ENCODE measurements at regions not wholly inside any gene's neighbourhood (a gene's known extent, or its start where the extent isn't known, plus 50 kb on each side); places are given as distances from the start of the nearest gene placed in this dataset.
A peak's percentile ranks its signal among the peaks of the same experiment; 100 is the strongest.

- Mint-ChIP-seq H3K27ac (no peak overlapping the region), H3K27me3 (ENCODE audit: low read depth in 2 of 2) (no peaks in the 10 kb centered on the region), H3K4me1 (peaks cover 19 to 20% of the 10 kb centered on the region in 2 donors), H3K4me3 (no peak overlapping the region), H3K36me3 (no peaks in the 10 kb centered on the region), H3K9me3 (no peaks in the 10 kb centered on the region)
- intact Hi-C loops (cut with micrococcal nuclease): loop anchor here (10.0 kb wide), 1 partner anchor 826 kb away; the partner anchor contains the start of gene PLPP1
- no peaks in the 10 kb centered on the region for H3K36me3 ChIP-seq (ENCODE audit: control insufficient read depth, insufficient read depth, low read length)
- no peak overlapping the region for H3K4me3 ChIP-seq (ENCODE audit: low read length)
- DNase-seq (no peak), ATAC-seq (no peak)
- WGBS (ENCODE audit: insufficient coverage): 100% methylated on average over 1 of the region's 2 CpGs
- H3K9me3 ChIP-seq (ENCODE audit: control insufficient read depth, insufficient read depth, low read length): no peaks in the 10 kb centered on the region
- H3K27ac ChIP-seq (ENCODE audit: low read length): no peak overlapping the region
- no peaks in the 10 kb centered on the region for H3K27me3 ChIP-seq (ENCODE audit: control insufficient read depth, insufficient read depth, low read length)
- TF ChIP-seq CTCF (IDR thresholded peaks at IDR 0.05): no peak
- H3K4me1 ChIP-seq (ENCODE audit: control insufficient read depth, insufficient read depth, low read length): peaks cover 3% of the 10 kb centered on the region
Measured at GRCh38 chr5:54709096-54709495, 191.5 kb downstream of the SNX18 start.

- ATAC-seq: no peak
- Histone ChIP-seq H3K4me1 (ENCODE audit: control insufficient read depth, insufficient read depth, low read length) (peaks cover 3% of the 10 kb centered on the region), H3K36me3 (ENCODE audit: control insufficient read depth, insufficient read depth, low read length) (no peaks in the 10 kb centered on the region), H3K9me3 (ENCODE audit: control insufficient read depth, insufficient read depth, low read length) (no peaks in the 10 kb centered on the region), H3K27me3 (ENCODE audit: control insufficient read depth, insufficient read depth, low read length) (no peaks in the 10 kb centered on the region), H3K27ac (ENCODE audit: low read length) (no peak overlapping the region), H3K4me3 (ENCODE audit: low read length) (no peak overlapping the region)
- Mint-ChIP-seq H3K36me3 (no peaks in the 10 kb centered on the region), H3K27ac (no peak overlapping the region), H3K4me3 (no peak overlapping the region), H3K9me3 (no peaks in the 10 kb centered on the region), H3K27me3 (ENCODE audit: low read depth in 2 of 2) (peaks cover 0 to 4% of the 10 kb centered on the region in 2 donors), H3K4me1 (peaks cover 20 to 28% of the 10 kb centered on the region in 2 donors)
- intact Hi-C loops (cut with micrococcal nuclease): loop anchor here (10.0 kb wide), 1 partner anchor 827 kb away; the partner anchor contains the start of gene PLPP1
- WGBS (ENCODE audit: insufficient coverage): 97% methylated on average over 2 of the region's 2 CpGs
- DNase-seq: no peak
- TF ChIP-seq CTCF (IDR thresholded peaks at IDR 0.05): no peak
Measured at GRCh38 chr5:54707841-54708240, 190.3 kb downstream of the SNX18 start.

- Mint-ChIP-seq H3K9me3 (no peaks in the 10 kb centered on the region), H3K36me3 (no peaks in the 10 kb centered on the region), H3K27ac (peak overlapping the region in 1 of 2 donors; percentile 11), H3K27me3 (ENCODE audit: low read depth in 2 of 2) (peaks cover 0 to 4% of the 10 kb centered on the region in 2 donors), H3K4me3 (peak overlapping the region; percentile 5), H3K4me1 (peaks cover 20 to 28% of the 10 kb centered on the region in 2 donors)
- Histone ChIP-seq H3K27ac (ENCODE audit: low read length) (no peak overlapping the region), H3K27me3 (ENCODE audit: control insufficient read depth, insufficient read depth, low read length) (no peaks in the 10 kb centered on the region), H3K4me1 (ENCODE audit: control insufficient read depth, insufficient read depth, low read length) (peaks cover 3% of the 10 kb centered on the region), H3K9me3 (ENCODE audit: control insufficient read depth, insufficient read depth, low read length) (no peaks in the 10 kb centered on the region), H3K4me3 (ENCODE audit: low read length) (no peak overlapping the region), H3K36me3 (ENCODE audit: control insufficient read depth, insufficient read depth, low read length) (no peaks in the 10 kb centered on the region)
- no peak for TF ChIP-seq CTCF (IDR thresholded peaks at IDR 0.05)
- ATAC-seq: peak; percentile 46 to 78 (median 78)
- no peak for DNase-seq
- intact Hi-C loops (cut with micrococcal nuclease): loop anchor here (10.0 kb wide), 1 partner anchor 829 kb away; the partner anchor contains the start of gene PLPP1
- WGBS (ENCODE audit: insufficient coverage): 17% methylated on average over 1 of the region's 1 CpG
Measured at GRCh38 chr5:54705994-54706653, 188.6 kb downstream of the SNX18 start.
